ENCODE measurements at regions not wholly inside any gene's neighbourhood (a gene's known extent, or its start where the extent isn't known, plus 50 kb on each side); places are given as distances from the start of the nearest gene placed in this dataset.

DNA sequence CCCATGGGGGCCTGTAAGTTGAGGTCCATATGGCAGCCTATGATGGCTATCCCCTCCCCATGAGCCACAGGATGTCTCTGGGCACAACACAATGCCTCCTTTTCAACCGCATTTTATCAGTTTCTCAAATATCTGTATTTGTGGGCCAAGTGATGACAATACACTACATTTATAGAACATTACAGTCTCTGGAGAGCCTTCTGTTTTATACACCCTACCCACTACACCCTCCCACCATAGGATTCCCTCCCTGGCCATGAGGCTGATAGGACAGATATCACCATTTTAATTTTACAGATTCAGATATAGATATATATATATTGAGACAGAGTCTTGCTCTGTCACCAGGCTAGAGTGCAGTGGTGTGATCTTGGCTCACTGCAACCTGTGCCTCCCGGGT lies 236.8 kb downstream of the ENC1 start:
- H2AFZ ChIP-seq (ENCODE audit: low read depth, low read length, poor library complexity, severe bottlenecking): no peak overlapping the region
- ATAC-seq: no peak
- no peak for DNase-seq (ENCODE audit: low read depth, low spot score)
- no peaks in the 10 kb centered on the region for H3K9me2 ChIP-seq (ENCODE audit: insufficient read depth)
- BruUV-seq (replicated peaks): no TSS peak
- no peaks in the 10 kb centered on the region for H3K4me1 ChIP-seq (ENCODE audit: control insufficient read depth in 1 of 2, insufficient read depth in 2 of 2, low read length in 2 of 2)
- TF ChIP-seq POLR2A (IDR thresholded peaks at IDR 0.05; ENCODE audit: borderline replicate concordance, extremely low read depth, insufficient read depth, insufficient read length) (no peak), ELF1 (IDR thresholded peaks at IDR 0.05; ENCODE audit: borderline replicate concordance, low read depth) (no peak), EGR1 (IDR thresholded peaks at IDR 0.05; ENCODE audit: low read depth) (no peak), EZH2 (IDR thresholded peaks at IDR 0.05) (no peak), POLR2AphosphoS5 (IDR thresholded peaks at IDR 0.05; ENCODE audit: low read depth, low read length) (no peak), ZFX (IDR thresholded peaks at IDR 0.05) (no peak), CBX3 (IDR thresholded peaks at IDR 0.05; ENCODE audit: low read depth) (no peak), ZBTB33 (IDR thresholded peaks at IDR 0.05; ENCODE audit: extremely low read depth, insufficient replicate concordance, low read length) (no peak), JUND (IDR thresholded peaks at IDR 0.05) (no peak), ZNF274 (IDR thresholded peaks at IDR 0.05; ENCODE audit: low read depth, low read length) (no peak), SRF (IDR thresholded peaks at IDR 0.05; ENCODE audit: low read depth) (no peak), CEBPB (IDR thresholded peaks at IDR 0.05; ENCODE audit: low read depth) (no peak), RAD21 (IDR thresholded peaks at IDR 0.05; ENCODE audit: low read depth) (no peak), TCF7L2 (IDR thresholded peaks at IDR 0.05; ENCODE audit: borderline replicate concordance, extremely low read depth, insufficient read depth, insufficient read length) (no peak), YY1 (IDR thresholded peaks at IDR 0.05; ENCODE audit: extremely low read depth, insufficient replicate concordance, low read depth, low read length) (no peak), SP1 (IDR thresholded peaks at IDR 0.05; ENCODE audit: low read depth) (no peak)
- TF ChIP-seq, protein P1, sequence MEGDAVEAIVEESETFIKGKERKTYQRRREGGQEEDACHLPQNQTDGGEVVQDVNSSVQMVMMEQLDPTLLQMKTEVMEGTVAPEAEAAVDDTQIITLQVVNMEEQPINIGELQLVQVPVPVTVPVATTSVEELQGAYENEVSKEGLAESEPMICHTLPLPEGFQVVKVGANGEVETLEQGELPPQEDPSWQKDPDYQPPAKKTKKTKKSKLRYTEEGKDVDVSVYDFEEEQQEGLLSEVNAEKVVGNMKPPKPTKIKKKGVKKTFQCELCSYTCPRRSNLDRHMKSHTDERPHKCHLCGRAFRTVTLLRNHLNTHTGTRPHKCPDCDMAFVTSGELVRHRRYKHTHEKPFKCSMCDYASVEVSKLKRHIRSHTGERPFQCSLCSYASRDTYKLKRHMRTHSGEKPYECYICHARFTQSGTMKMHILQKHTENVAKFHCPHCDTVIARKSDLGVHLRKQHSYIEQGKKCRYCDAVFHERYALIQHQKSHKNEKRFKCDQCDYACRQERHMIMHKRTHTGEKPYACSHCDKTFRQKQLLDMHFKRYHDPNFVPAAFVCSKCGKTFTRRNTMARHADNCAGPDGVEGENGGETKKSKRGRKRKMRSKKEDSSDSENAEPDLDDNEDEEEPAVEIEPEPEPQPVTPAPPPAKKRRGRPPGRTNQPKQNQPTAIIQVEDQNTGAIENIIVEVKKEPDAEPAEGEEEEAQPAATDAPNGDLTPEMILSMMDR (IDR thresholded peaks at IDR 0.05 in 2 of 3, conservative IDR thresholded peaks at IDR 0.05 in 1 of 3; ENCODE audit: borderline replicate concordance in 1 of 3, insufficient read depth in 1 of 3, low read depth in 2 of 3, low read length in 2 of 3): no peak
- TF ChIP-seq, protein P2, sequence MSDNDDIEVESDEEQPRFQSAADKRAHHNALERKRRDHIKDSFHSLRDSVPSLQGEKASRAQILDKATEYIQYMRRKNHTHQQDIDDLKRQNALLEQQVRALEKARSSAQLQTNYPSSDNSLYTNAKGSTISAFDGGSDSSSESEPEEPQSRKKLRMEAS (IDR thresholded peaks at IDR 0.05): no peak
- H3K9me3 ChIP-seq (ENCODE audit: control insufficient read depth in 1 of 2, insufficient read depth in 1 of 2, low read depth in 1 of 2, low read length in 2 of 2): no peaks in the 10 kb centered on the region
- no peaks in the 10 kb centered on the region for H3K79me2 ChIP-seq (ENCODE audit: insufficient read depth, low read length)
- POLR2A ChIA-PET: no interaction called here
- no peaks in the 10 kb centered on the region for H3K36me3 ChIP-seq (ENCODE audit: control insufficient read depth in 1 of 2, insufficient read depth in 2 of 2, low read length in 2 of 2)
- CTCF ChIA-PET: no interaction called here
- intact Hi-C loops (cut with micrococcal nuclease): no loop called here
- no peak overlapping the region for H3K4me2 ChIP-seq (ENCODE audit: low read length)
- no peak overlapping the region for H3K27ac ChIP-seq (ENCODE audit: low read depth, low read length)
- H3K9ac ChIP-seq (ENCODE audit: low read length): no peak overlapping the region
- RAD21 ChIA-PET (ENCODE audit: low non-redundant PET in 1 of 2, low total read pairs in 2 of 2, uncharacterized antibody in 2 of 2, unreplicated experiment in 2 of 2): no interaction called here
- no peaks in the 10 kb centered on the region for H3K27me3 ChIP-seq (ENCODE audit: insufficient read depth, low read length)
- no peaks in the 10 kb centered on the region for H4K20me1 ChIP-seq (ENCODE audit: insufficient read depth)
- H3K4me3 ChIP-seq (replicated peaks in 1 of 2; ENCODE audit: low read depth in 1 of 2, low read length in 2 of 2): no peak overlapping the region
